K562 (cell line): ENCODE measurements at regions not wholly inside any gene's neighbourhood (a gene's known extent, or its start where the extent isn't known, plus 50 kb on each side); places are given as distances from the start of the nearest gene placed in this dataset.

Source experiments
- ATAC-seq: fragments of 200-7000 bp; cut with Tn5 transposase; 3 replicates; pipeline ENCODE4 v1.9.1; 2020; ENCODE audit warnings: moderate library complexity
- BruUV-seq: library from RNA; stranded (reverse); fragments of 400-500 nt; replicated peaks from 2 replicates; lab custom pipeline; 2021; lab: Mats Ljungman, UMichigan
- CTCF ChIA-PET: fragments of 300-600 bp; formaldehyde crosslinking; extraction: SDS; loops from one replicate; lab custom pipeline; 2021; ENCODE audit warnings: low intra/inter-chr PET ratio; lab: Yijun Ruan, JAX
- POLR2A ChIA-PET: fragments of 300-600, 350-650 bp; sonication (Branson Sonifier 250); formaldehyde crosslinking; extraction: SDS; loops from one replicate; lab custom pipeline; 2021; ENCODE audit warnings: antibody characterized with exemption, inconsistent platforms; lab: Yijun Ruan, JAX
- DNase-seq, 4 experiments: peaks; one replicate each; pipeline versions ENCODE4 v3.0.0 to v3.0.0-alpha.2; 2011 to 2018; ENCODE audit warnings: low spot score in 3 of 4, mixed read lengths in 3 of 4; ENCODE audit errors: extremely low read depth in 1 of 4
- FAIRE-seq: peaks from 2 replicates; lab custom pipeline; 2011; peaks lifted over from hg19 to GRCh38; lab: Jason Lieb, UNC
- H2AFZ ChIP-seq: 2 replicates; pipeline ENCODE4 v1.6.0; 2011; ENCODE audit warnings: low read depth, low read length, control low read depth, inconsistent platforms
- H3K27ac ChIP-seq: fragments of 200-600 bp; 3 replicates; pipeline ENCODE4 v1.8.0; 2011; ENCODE audit warnings: low read depth, mild to moderate bottlenecking, control low read depth, inconsistent platforms, low read length, moderate library complexity, mixed read lengths; ENCODE audit errors: extremely low read depth
- H3K27me3 ChIP-seq, 2 experiments: fragments of 300-600 bp in 1 of 2; 2 replicates in 1 of 2; 3 replicates in 1 of 2; pipeline versions ENCODE4 v1.6.0 to v1.8.0; 2011; ENCODE audit warnings: inconsistent platforms in 2 of 2, low read length in 2 of 2, mild to moderate bottlenecking in 1 of 2, mixed read lengths in 1 of 2, moderate library complexity in 1 of 2; ENCODE audit not compliant: control insufficient read depth in 2 of 2, insufficient read depth in 2 of 2
- H3K36me3 ChIP-seq: fragments of 300-600 bp; 3 replicates; pipeline ENCODE4 v1.8.0; 2011; ENCODE audit warnings: mild to moderate bottlenecking, low read length, inconsistent platforms; ENCODE audit not compliant: control insufficient read depth, insufficient read depth
- H3K4me1 ChIP-seq, 2 experiments: fragments of 200-600 bp in 1 of 2; replicated peaks in 1 of 2; 2 replicates in 1 of 2; 3 replicates in 1 of 2; pipeline versions ENCODE4 v1.5.1 to v1.8.0; 2011; ENCODE audit warnings: inconsistent platforms in 2 of 2, low read length in 2 of 2, mild to moderate bottlenecking in 1 of 2, mixed read lengths in 1 of 2, moderate library complexity in 1 of 2; ENCODE audit not compliant: control insufficient read depth in 2 of 2, insufficient read depth in 2 of 2
- H3K4me2 ChIP-seq: 2 replicates; pipeline ENCODE4 v1.6.1; 2011; ENCODE audit warnings: low read length, control low read depth, inconsistent platforms, mixed read lengths; ENCODE audit not compliant: insufficient read depth
- H3K4me3 ChIP-seq: fragments of 200-600 bp; sonication (generic), shearing (Covaris generic); 2 replicates; pipeline ENCODE4 v1.5.1; 2016; ENCODE audit warnings: control low read depth, inconsistent platforms
- H3K79me2 ChIP-seq: fragments of 200-600 bp; 3 replicates; pipeline ENCODE4 v1.8.0; 2011; ENCODE audit warnings: low read length, inconsistent platforms; ENCODE audit not compliant: control insufficient read depth, insufficient read depth
- H3K9ac ChIP-seq, 2 experiments: 2 replicates each; pipeline versions ENCODE4 v1.6.0 to v1.6.1; 2011; ENCODE audit warnings: low read depth in 2 of 2, low read length in 2 of 2, control low read depth in 1 of 2, inconsistent platforms in 1 of 2, mild to moderate bottlenecking in 1 of 2, mixed read lengths in 1 of 2; ENCODE audit not compliant: insufficient read depth in 1 of 2
- H3K9me1 ChIP-seq: one replicate; pipeline ENCODE4 v1.6.0; 2011; ENCODE audit warnings: inconsistent platforms, mild to moderate bottlenecking, low read length, moderate library complexity; ENCODE audit not compliant: control insufficient read depth, insufficient read depth
- H3K9me3 ChIP-seq: replicated peaks from 2 replicates; pipeline ENCODE4 v1.5.1; 2011; ENCODE audit warnings: low read depth, low read length, inconsistent platforms; ENCODE audit not compliant: control insufficient read depth, insufficient read depth
- H4K20me1 ChIP-seq: replicated peaks from 2 replicates; pipeline ENCODE4 v1.6.1; 2011; ENCODE audit warnings: low read length, inconsistent platforms, mixed read lengths; ENCODE audit not compliant: control insufficient read depth, insufficient read depth
- CBFA2T2 ChIP-seq: fragments of 450-650 bp; conservative IDR thresholded peaks from 2 replicates; pipeline ENCODE4 v1.6.1; 2017; ENCODE audit warnings: mild to moderate bottlenecking
- CBFA2T3 ChIP-seq: fragments of 450-650 bp; IDR thresholded peaks from 2 replicates; pipeline ENCODE4 v1.6.1; 2017
- HDAC6 ChIP-seq: IDR thresholded peaks from 2 replicates; pipeline ENCODE4 v1.6.1; 2012; ENCODE audit warnings: low read depth, mild to moderate bottlenecking, control low read depth, inconsistent platforms, low read length, moderate library complexity
- NFE2L1 ChIP-seq: fragments of 450-650 bp; IDR thresholded peaks from 2 replicates; pipeline ENCODE4 v1.6.1; 2016; ENCODE audit warnings: missing genetic modification characterization, low read depth, mild to moderate bottlenecking, missing compliant biosample characterization, moderate library complexity, borderline replicate concordance
- PCBP2 ChIP-seq: fragments of 200-400 bp; formaldehyde crosslinking; IDR thresholded peaks from 2 replicates; pipeline ENCODE4 v1.6.1; 2018; ENCODE audit warnings: low read length, low read depth, mild to moderate bottlenecking, moderate library complexity; ENCODE audit not compliant: poor library complexity, severe bottlenecking
- POLR2AphosphoS2 ChIP-seq: IDR thresholded peaks from 2 replicates; pipeline ENCODE4 v1.6.1; 2012; ENCODE audit warnings: low read length, improper control_type of control experiment
- SPI1 ChIP-seq: IDR thresholded peaks from 2 replicates; pipeline ENCODE4 v1.6.1; 2011; ENCODE audit warnings: low read depth, low read length, control low read depth, borderline replicate concordance
- TCF3 ChIP-seq: sonication (generic); formaldehyde crosslinking; IDR thresholded peaks from 2 replicates; pipeline ENCODE4 v1.4.0; 2020; ENCODE audit warnings: mild to moderate bottlenecking, missing genetic modification reagents
- ZSCAN32 ChIP-seq: fragments of 450-650 bp; formaldehyde crosslinking; IDR thresholded peaks from 2 replicates; pipeline ENCODE4 v1.4.0; 2020; ENCODE audit warnings: mild to moderate bottlenecking, moderate library complexity
- WGBS: fragments of 100-300 bp; shearing (Covaris generic); methylation state at CpG from one replicate; pipeline ENCODE4 v1.1.6; 2016; ENCODE audit warnings: low coverage, mixed read lengths; ENCODE audit not compliant: insufficient coverage; ENCODE audit errors: missing lambda C conversion rate; 5-methylcytosine and 5-hydroxymethylcytosine counted together
- in situ Hi-C: fragments of 300-500 bp; cut with MboI; formaldehyde crosslinking; loops from 4 replicates; pipeline ENCODE4 v1.15.0; 2018; ENCODE audit warnings: inconsistent platforms, mixed read lengths
- intact Hi-C: fragments of 100-400 bp; cut with micrococcal nuclease; formaldehyde crosslinking; loops from 2 replicates; pipeline ENCODE4 v1.14.2; 2022
- TF ChIP-seq, protein P1 (sequence below): fragments of 450-650 bp; IDR thresholded peaks from 2 replicates; pipeline ENCODE4 v1.6.1; 2017; ENCODE audit warnings: mild to moderate bottlenecking, moderate library complexity

DNA sequence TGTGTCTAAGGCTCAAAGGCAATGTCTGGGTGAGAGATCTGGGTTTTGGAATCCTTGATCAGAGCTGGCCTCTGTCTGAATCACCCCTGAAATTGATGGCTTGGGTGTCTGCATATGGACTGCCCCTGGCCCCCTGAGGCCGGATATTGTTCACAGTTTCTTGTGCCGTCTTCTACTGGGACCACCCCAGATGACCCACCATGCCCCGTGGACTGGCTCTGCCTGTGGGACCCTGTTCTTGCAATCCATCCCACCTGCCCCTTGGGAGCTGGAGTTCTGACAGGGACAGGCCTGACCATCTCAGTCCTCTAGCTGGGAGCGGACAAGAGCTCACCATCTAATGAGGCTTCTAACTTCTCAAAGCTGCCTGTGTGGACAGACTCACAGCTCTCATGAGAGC is 119.9 kb downstream of the FAM43A start:
- Histone ChIP-seq H3K9ac (no peak overlapping the region), H3K9me1 (no peaks in the 10 kb centered on the region), H2AFZ (no peak overlapping the region), H3K79me2 (no peaks in the 10 kb centered on the region), H3K36me3 (no peaks in the 10 kb centered on the region), H3K27me3 (peaks cover 18 to 53% of the 10 kb centered on the region in 2 experiments), H3K27ac (no peak overlapping the region), H3K9me3 (no peaks in the 10 kb centered on the region), H3K4me1 (no peaks in the 10 kb centered on the region), H4K20me1 (no peaks in the 10 kb centered on the region), H3K4me3 (no peak overlapping the region), H3K4me2 (no peak overlapping the region)
- POLR2A ChIA-PET, result interaction anchor here (0.6 to 1.0 kb wide), 2 partner anchors 10 to 1103 kb away, joined by 3 to 4 read pairs; partner anchors contain the start of gene TNK2
- in situ Hi-C loops (no loop called here), intact Hi-C loops (no loop called here)
- FAIRE-seq (no peak), ATAC-seq (no peak), DNase-seq (no peak)
- no TSS peak for BruUV-seq
- TF ChIP-seq POLR2AphosphoS2, result no peak
- no peak for TF ChIP-seq HDAC6
- TF ChIP-seq, protein P1, sequence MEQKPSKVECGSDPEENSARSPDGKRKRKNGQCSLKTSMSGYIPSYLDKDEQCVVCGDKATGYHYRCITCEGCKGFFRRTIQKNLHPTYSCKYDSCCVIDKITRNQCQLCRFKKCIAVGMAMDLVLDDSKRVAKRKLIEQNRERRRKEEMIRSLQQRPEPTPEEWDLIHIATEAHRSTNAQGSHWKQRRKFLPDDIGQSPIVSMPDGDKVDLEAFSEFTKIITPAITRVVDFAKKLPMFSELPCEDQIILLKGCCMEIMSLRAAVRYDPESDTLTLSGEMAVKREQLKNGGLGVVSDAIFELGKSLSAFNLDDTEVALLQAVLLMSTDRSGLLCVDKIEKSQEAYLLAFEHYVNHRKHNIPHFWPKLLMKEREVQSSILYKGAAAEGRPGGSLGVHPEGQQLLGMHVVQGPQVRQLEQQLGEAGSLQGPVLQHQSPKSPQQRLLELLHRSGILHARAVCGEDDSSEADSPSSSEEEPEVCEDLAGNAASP, result no peak
- no peak for TF ChIP-seq CBFA2T3
- no peak for TF ChIP-seq ZSCAN32 (CRISPR knock-in tag)
- no peak for TF ChIP-seq NFE2L1 (tag)
- TF ChIP-seq TCF3 (CRISPR knock-in tag), result no peak
- TF ChIP-seq SPI1, result no peak
- TF ChIP-seq PCBP2, result no peak
- no peak for TF ChIP-seq CBFA2T2
- WGBS, result 3% methylated on average over 4 of the region's 4 CpGs
- CTCF ChIA-PET, result no interaction called here
